ENCODE measurements at regions not wholly inside any gene's neighbourhood (a gene's known extent, or its start where the extent isn't known, plus 50 kb on each side); places are given as distances from the start of the nearest gene placed in this dataset.

- ChIA-PET CTCF (ENCODE audit: unreplicated experiment) (no interaction called here), POLR2A (no interaction called here)
- Histone ChIP-seq H3K36me3 (ENCODE audit: insufficient read depth, low read length) (no peaks in the 10 kb centered on the region), H3K27ac (ENCODE audit: low read depth, low read length, poor library complexity, severe bottlenecking) (no peak overlapping the region), H3K9me3 (ENCODE audit: low read length) (no peaks in the 10 kb centered on the region), H3K4me2 (ENCODE audit: low read length) (no peak overlapping the region), H3K4me3 (ENCODE audit: low read depth, low read length, poor library complexity, severe bottlenecking) (no peak overlapping the region), H4K20me1 (ENCODE audit: insufficient read depth, low read length) (no peaks in the 10 kb centered on the region), H3K9me2 (ENCODE audit: insufficient read depth, low read length) (0 out of 2 replicates have a peak, but pooled peaks cover 3% of the 10 kb centered on the region), H2AFZ (ENCODE audit: low read length) (no peak overlapping the region), H3K79me2 (ENCODE audit: insufficient read depth, low read depth, low read length) (no peaks in the 10 kb centered on the region), H3K4me1 (ENCODE audit: insufficient read depth, low read length, poor library complexity, severe bottlenecking) (no peaks in the 10 kb centered on the region)
- no peak for TF ChIP-seq EZH2phosphoT487 (IDR thresholded peaks at IDR 0.05; ENCODE audit: borderline replicate concordance, low read depth, low read length)
- TF ChIP-seq, protein P1, sequence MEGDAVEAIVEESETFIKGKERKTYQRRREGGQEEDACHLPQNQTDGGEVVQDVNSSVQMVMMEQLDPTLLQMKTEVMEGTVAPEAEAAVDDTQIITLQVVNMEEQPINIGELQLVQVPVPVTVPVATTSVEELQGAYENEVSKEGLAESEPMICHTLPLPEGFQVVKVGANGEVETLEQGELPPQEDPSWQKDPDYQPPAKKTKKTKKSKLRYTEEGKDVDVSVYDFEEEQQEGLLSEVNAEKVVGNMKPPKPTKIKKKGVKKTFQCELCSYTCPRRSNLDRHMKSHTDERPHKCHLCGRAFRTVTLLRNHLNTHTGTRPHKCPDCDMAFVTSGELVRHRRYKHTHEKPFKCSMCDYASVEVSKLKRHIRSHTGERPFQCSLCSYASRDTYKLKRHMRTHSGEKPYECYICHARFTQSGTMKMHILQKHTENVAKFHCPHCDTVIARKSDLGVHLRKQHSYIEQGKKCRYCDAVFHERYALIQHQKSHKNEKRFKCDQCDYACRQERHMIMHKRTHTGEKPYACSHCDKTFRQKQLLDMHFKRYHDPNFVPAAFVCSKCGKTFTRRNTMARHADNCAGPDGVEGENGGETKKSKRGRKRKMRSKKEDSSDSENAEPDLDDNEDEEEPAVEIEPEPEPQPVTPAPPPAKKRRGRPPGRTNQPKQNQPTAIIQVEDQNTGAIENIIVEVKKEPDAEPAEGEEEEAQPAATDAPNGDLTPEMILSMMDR (conservative IDR thresholded peaks at IDR 0.05; ENCODE audit: low read length), result no peak
- no TSS peak for BruUV-seq (replicated peaks)
- no peak for DNase-seq (ENCODE audit: low spot score)
- intact Hi-C loops (cut with micrococcal nuclease; ENCODE audit: unreplicated experiment), result no loop called here
These were observed 325.0 kb upstream of the PKDCC start for GRCh38 chr2:41722668-41723369.

- H3K36me3 ChIP-seq (ENCODE audit: insufficient read depth, low read length), result no peaks in the 10 kb centered on the region
- BruUV-seq (replicated peaks), result no TSS peak
- ChIA-PET CTCF (ENCODE audit: unreplicated experiment) (no interaction called here), POLR2A (interaction anchor here (0.6 kb wide), 1 partner anchor 676 kb away, joined by 3 read pairs; no protein-coding TSS in a partner anchor)
- no peak overlapping the region for H3K4me2 ChIP-seq (ENCODE audit: low read length)
- H3K9me2 ChIP-seq (ENCODE audit: insufficient read depth, low read length), result 0 out of 2 replicates have a peak, but pooled peaks cover 3% of the 10 kb centered on the region
- H3K79me2 ChIP-seq (ENCODE audit: insufficient read depth, low read depth, low read length), result no peaks in the 10 kb centered on the region
- no peak overlapping the region for H2AFZ ChIP-seq (ENCODE audit: low read length)
- no peaks in the 10 kb centered on the region for H3K9me3 ChIP-seq (ENCODE audit: low read length)
- no peak overlapping the region for H3K27ac ChIP-seq (ENCODE audit: low read depth, low read length, poor library complexity, severe bottlenecking)
- DNase-seq (ENCODE audit: low spot score), result no peak
- intact Hi-C loops (cut with micrococcal nuclease; ENCODE audit: unreplicated experiment), result no loop called here
- H3K4me3 ChIP-seq (ENCODE audit: low read depth, low read length, poor library complexity, severe bottlenecking), result no peak overlapping the region
- no peaks in the 10 kb centered on the region for H3K4me1 ChIP-seq (ENCODE audit: insufficient read depth, low read length, poor library complexity, severe bottlenecking)
- TF ChIP-seq, protein P1 (conservative IDR thresholded peaks at IDR 0.05; ENCODE audit: low read length), result no peak
- no peak for TF ChIP-seq EZH2phosphoT487 (IDR thresholded peaks at IDR 0.05; ENCODE audit: borderline replicate concordance, low read depth, low read length)
- H4K20me1 ChIP-seq (ENCODE audit: insufficient read depth, low read length), result no peaks in the 10 kb centered on the region
These were observed 324.3 kb upstream of the PKDCC start for GRCh38 chr2:41723526-41723925.

DNA sequence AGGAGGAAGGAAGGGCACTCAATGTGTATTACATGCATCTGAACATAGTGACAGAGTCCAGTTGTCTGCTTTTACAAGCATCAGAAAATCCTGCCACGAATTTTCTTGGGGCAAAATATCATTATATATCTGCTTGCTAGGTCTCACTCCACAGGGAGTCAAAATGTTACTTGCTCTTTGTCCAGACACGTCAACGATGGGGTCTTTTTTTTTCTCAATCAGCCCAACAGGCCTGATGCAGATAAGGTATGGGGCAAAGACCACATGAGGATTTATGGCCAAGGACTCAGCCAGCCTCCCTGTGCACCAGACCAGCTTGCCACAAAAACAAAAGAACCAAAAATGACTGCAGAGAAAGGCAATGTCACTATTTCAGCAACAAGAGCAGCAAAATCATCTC lies 323.4 kb upstream of the PKDCC start:
- H3K79me2 ChIP-seq (ENCODE audit: insufficient read depth, low read depth, low read length), result no peaks in the 10 kb centered on the region
- no peak overlapping the region for H3K4me3 ChIP-seq (ENCODE audit: low read depth, low read length, poor library complexity, severe bottlenecking)
- H3K4me2 ChIP-seq (ENCODE audit: low read length), result no peak overlapping the region
- H3K27ac ChIP-seq (ENCODE audit: low read depth, low read length, poor library complexity, severe bottlenecking), result no peak overlapping the region
- CTCF ChIA-PET (ENCODE audit: unreplicated experiment), result no interaction called here
- no peak for TF ChIP-seq EZH2phosphoT487 (IDR thresholded peaks at IDR 0.05; ENCODE audit: borderline replicate concordance, low read depth, low read length)
- TF ChIP-seq, protein P1 (conservative IDR thresholded peaks at IDR 0.05; ENCODE audit: low read length), result no peak
- no TSS peak for BruUV-seq (replicated peaks)
- POLR2A ChIA-PET, result no interaction called here
- H2AFZ ChIP-seq (ENCODE audit: low read length), result no peak overlapping the region
- no peak for DNase-seq (ENCODE audit: low spot score)
- H4K20me1 ChIP-seq (ENCODE audit: insufficient read depth, low read length), result no peaks in the 10 kb centered on the region
- H3K36me3 ChIP-seq (ENCODE audit: insufficient read depth, low read length), result no peaks in the 10 kb centered on the region
- intact Hi-C loops (cut with micrococcal nuclease; ENCODE audit: unreplicated experiment), result no loop called here
- no peaks in the 10 kb centered on the region for H3K9me3 ChIP-seq (ENCODE audit: low read length)
- no peaks in the 10 kb centered on the region for H3K9me2 ChIP-seq (ENCODE audit: insufficient read depth, low read length)
- H3K4me1 ChIP-seq (ENCODE audit: insufficient read depth, low read length, poor library complexity, severe bottlenecking), result no peaks in the 10 kb centered on the region
